CD8-positive, alpha-beta memory T cell (primary cell): ENCODE measurements at regions not wholly inside any gene's neighbourhood (a gene's known extent, or its start where the extent isn't known, plus 50 kb on each side); places are given as distances from the start of the nearest gene placed in this dataset.
"Not testable (repeated sequence)": the region's sequence is repeated elsewhere in the genome, so short reads cannot be mapped to it uniquely, and the experiment has no call there.

ENCODE experiments used
- CTCF ChIA-PET: fragments of 350-600 bp; sonication (Branson Sonifier 250); formaldehyde crosslinking; loops from one replicate; lab custom pipeline; 2021; ENCODE audit warnings: antibody characterized with exemption; lab: Charles Lee
- POLR2A ChIA-PET: fragments of 350-600 bp; sonication (Branson Sonifier 250); formaldehyde crosslinking; loops from one replicate; lab custom pipeline; 2021; ENCODE audit warnings: antibody characterized with exemption; lab: Charles Lee
- DNase-seq, 5 donors: peaks; one replicate each; pipeline versions ENCODE4 v3.0.0 to v3.0.0-alpha.2; 2020 to 2022; ENCODE audit warnings: mixed read lengths in 1 of 5
- H3K27ac ChIP-seq: one replicate; pipeline ENCODE4 v1.7.0; 2013; ENCODE audit warnings: low read depth, mild to moderate bottlenecking, low read length, moderate library complexity
- H3K27me3 ChIP-seq: 2 replicates; pipeline ENCODE4 v1.7.0; 2013; ENCODE audit warnings: low read length, mild to moderate bottlenecking; ENCODE audit not compliant: insufficient read depth, poor library complexity, severe bottlenecking
- H3K36me3 ChIP-seq: 2 replicates; pipeline ENCODE4 v1.7.0; 2013; ENCODE audit warnings: mild to moderate bottlenecking, low read length, moderate library complexity; ENCODE audit not compliant: insufficient read depth
- H3K4me1 ChIP-seq: 2 replicates; pipeline ENCODE4 v1.7.0; 2013; ENCODE audit warnings: mild to moderate bottlenecking, low read length, moderate library complexity; ENCODE audit not compliant: insufficient read depth
- H3K4me3 ChIP-seq: 2 replicates; pipeline ENCODE4 v1.7.0; 2013; ENCODE audit warnings: mild to moderate bottlenecking, low read length
- H3K9me3 ChIP-seq: 2 replicates; pipeline ENCODE4 v1.7.0; 2013; ENCODE audit warnings: mild to moderate bottlenecking, low read length
- H3K27ac Mint-ChIP-seq, 8 donors: one replicate each; pipeline ENCODE4 v1.8.0; 2020 to 2021; ENCODE audit warnings: mixed read lengths in 8 of 8, mild to moderate bottlenecking in 6 of 8, inconsistent platforms in 3 of 8, moderate library complexity in 3 of 8
- H3K27me3 Mint-ChIP-seq, 2 donors: one replicate each; pipeline ENCODE4 v1.8.0; 2020 to 2021; ENCODE audit warnings: mixed read lengths in 2 of 2, mild to moderate bottlenecking in 1 of 2, moderate library complexity in 1 of 2
- H3K36me3 Mint-ChIP-seq, 3 donors: one replicate each; pipeline ENCODE4 v1.8.0; 2020 to 2021; ENCODE audit warnings: mixed read lengths in 3 of 3, inconsistent platforms in 1 of 3, mild to moderate bottlenecking in 1 of 3
- H3K4me1 Mint-ChIP-seq, 3 donors: one replicate each; pipeline ENCODE4 v1.8.0; 2020 to 2021; ENCODE audit warnings: mixed read lengths in 3 of 3, inconsistent platforms in 1 of 3, mild to moderate bottlenecking in 1 of 3
- H3K4me3 Mint-ChIP-seq, 7 donors: one replicate each; pipeline ENCODE4 v1.8.0; 2020 to 2021; ENCODE audit warnings: mixed read lengths in 7 of 7, mild to moderate bottlenecking in 6 of 7, moderate library complexity in 4 of 7, inconsistent platforms in 2 of 7
- H3K9me3 Mint-ChIP-seq, 5 donors: one replicate each; pipeline ENCODE4 v1.8.0; 2020 to 2022; ENCODE audit warnings: mixed read lengths in 5 of 5, mild to moderate bottlenecking in 3 of 5, moderate library complexity in 2 of 5, inconsistent platforms in 1 of 5

GRCh38 chr10:114872519-114873087 is 51.0 kb downstream of the FHIP2A start:
- no peak for DNase-seq
- POLR2A ChIA-PET = no interaction called here
- H3K36me3 Mint-ChIP-seq = no peaks in the 10 kb centered on the region
- peak overlapping the region in 1 of 8 donors; percentile 1 for H3K27ac Mint-ChIP-seq
- H3K27ac ChIP-seq = no peak overlapping the region
- H3K4me3 Mint-ChIP-seq = no peak overlapping the region
- no peaks in the 10 kb centered on the region for H3K9me3 ChIP-seq
- no peak overlapping the region for H3K4me3 ChIP-seq
- no peaks in the 10 kb centered on the region for H3K36me3 ChIP-seq
- H3K4me1 ChIP-seq = no peaks in the 10 kb centered on the region
- H3K27me3 ChIP-seq = no peaks in the 10 kb centered on the region
- H3K4me1 Mint-ChIP-seq = peaks cover 0 to 4% (median 3%) of the 10 kb centered on the region in 3 donors
- H3K27me3 Mint-ChIP-seq = peaks cover 25 to 50% of the 10 kb centered on the region in 2 donors
- CTCF ChIA-PET = no interaction called here
- H3K9me3 Mint-ChIP-seq = peaks cover 0 to 2% (median 0%) of the 10 kb centered on the region in 5 donors

DNA sequence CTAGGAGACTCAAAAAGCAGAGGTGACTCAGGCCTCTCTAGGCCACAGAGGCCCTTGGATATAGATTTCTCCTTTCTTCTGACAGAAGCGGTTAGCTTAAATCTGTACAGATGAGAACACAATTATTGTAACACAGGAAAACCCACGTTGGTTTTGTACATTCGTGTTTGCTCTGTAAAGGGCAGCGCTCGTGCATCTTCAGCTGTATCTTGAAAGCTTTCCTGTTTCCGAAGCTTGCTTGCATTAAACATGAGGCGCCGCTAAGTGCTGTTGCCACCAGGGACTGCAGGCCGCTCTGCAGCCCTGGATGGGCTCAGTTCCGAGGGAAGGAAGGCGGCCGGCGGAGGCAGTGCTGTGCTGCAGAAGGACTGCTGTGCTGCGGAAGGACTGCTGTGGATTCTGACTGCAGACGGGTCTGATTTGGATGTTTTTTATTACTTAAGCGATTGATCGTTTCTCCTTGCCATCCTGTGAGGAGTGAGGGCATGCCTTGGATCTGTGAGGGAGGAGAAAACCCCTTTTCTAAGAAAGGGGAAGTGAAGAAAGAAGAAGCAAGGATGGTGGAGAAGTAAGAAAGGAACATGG is 53.3 kb downstream of the FHIP2A start:
- H3K27me3 Mint-ChIP-seq = peaks cover 36 to 70% of the 10 kb centered on the region in 2 donors
- peak overlapping the region in 1 of 7 donors; percentile 2 for H3K4me3 Mint-ChIP-seq
- DNase-seq = peak in 1 of 5 donors; percentile 11
- Histone ChIP-seq H3K27me3 (no peaks in the 10 kb centered on the region), H3K4me1 (no peaks in the 10 kb centered on the region), H3K27ac (no peak overlapping the region), H3K4me3 (no peak overlapping the region), H3K9me3 (no peaks in the 10 kb centered on the region), H3K36me3 (no peaks in the 10 kb centered on the region)
- peaks cover 0 to 2% (median 0%) of the 10 kb centered on the region in 5 donors for H3K9me3 Mint-ChIP-seq
- H3K27ac Mint-ChIP-seq = peak overlapping the region in 1 of 8 donors; percentile 66
- H3K36me3 Mint-ChIP-seq = no peaks in the 10 kb centered on the region
- CTCF ChIA-PET = interaction anchor here (1.7 kb wide), 1 partner anchor 571 kb away, joined by 5 read pairs; no protein-coding TSS in a partner anchor
- POLR2A ChIA-PET = no interaction called here
- peaks cover 10 to 12% (median 10%) of the 10 kb centered on the region in 3 donors for H3K4me1 Mint-ChIP-seq

GRCh38 chr10:114875590-114876081 is 54.1 kb downstream of the FHIP2A start:
- H3K4me3 ChIP-seq, POLR2A ChIA-PET, H3K36me3 ChIP-seq, H3K27ac Mint-ChIP-seq, H3K9me3 ChIP-seq, H3K36me3 Mint-ChIP-seq, H3K27me3 ChIP-seq, H3K4me3 Mint-ChIP-seq, H3K9me3 Mint-ChIP-seq, CTCF ChIA-PET, H3K4me1 ChIP-seq, H3K27ac ChIP-seq, DNase-seq: not testable (repeated sequence)
- peaks cover 36 to 72% of the 10 kb centered on the region in 2 donors for H3K27me3 Mint-ChIP-seq
- peaks cover 12% of the 10 kb centered on the region in 3 donors for H3K4me1 Mint-ChIP-seq

DNA sequence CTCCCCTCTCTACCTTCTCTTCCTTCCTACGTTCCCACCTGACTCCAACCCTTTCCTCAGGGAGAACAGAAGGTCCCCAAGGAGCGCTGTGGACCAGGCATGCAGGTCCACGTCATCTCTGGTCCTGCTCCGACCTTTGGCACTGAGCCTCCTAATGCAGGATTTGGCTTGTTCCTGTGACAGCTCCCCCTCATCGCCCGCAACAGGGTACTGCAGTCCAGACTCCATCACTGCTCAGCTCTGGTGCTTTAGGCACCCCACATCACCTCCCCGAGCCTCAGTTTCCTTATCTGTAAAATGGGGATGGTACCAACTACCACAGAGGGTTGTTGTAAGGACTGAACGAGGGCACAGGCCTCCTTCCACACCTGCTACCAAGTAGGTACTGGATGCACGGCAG is 54.6 kb downstream of the FHIP2A start:
- DNase-seq = no peak
- ChIA-PET CTCF (no interaction called here), POLR2A (no interaction called here)
- peaks cover 12% of the 10 kb centered on the region in 3 donors for H3K4me1 Mint-ChIP-seq
- H3K9me3 Mint-ChIP-seq = peaks cover 0 to 2% (median 0%) of the 10 kb centered on the region in 5 donors
- Histone ChIP-seq H3K4me1 (no peaks in the 10 kb centered on the region), H3K9me3 (no peaks in the 10 kb centered on the region), H3K4me3 (no peak overlapping the region), H3K36me3 (no peaks in the 10 kb centered on the region), H3K27me3 (no peaks in the 10 kb centered on the region), H3K27ac (no peak overlapping the region)
- H3K27ac Mint-ChIP-seq = no peak overlapping the region
- H3K36me3 Mint-ChIP-seq = no peaks in the 10 kb centered on the region
- H3K27me3 Mint-ChIP-seq = peaks cover 36 to 72% of the 10 kb centered on the region in 2 donors
- H3K4me3 Mint-ChIP-seq = no peak overlapping the region

DNA sequence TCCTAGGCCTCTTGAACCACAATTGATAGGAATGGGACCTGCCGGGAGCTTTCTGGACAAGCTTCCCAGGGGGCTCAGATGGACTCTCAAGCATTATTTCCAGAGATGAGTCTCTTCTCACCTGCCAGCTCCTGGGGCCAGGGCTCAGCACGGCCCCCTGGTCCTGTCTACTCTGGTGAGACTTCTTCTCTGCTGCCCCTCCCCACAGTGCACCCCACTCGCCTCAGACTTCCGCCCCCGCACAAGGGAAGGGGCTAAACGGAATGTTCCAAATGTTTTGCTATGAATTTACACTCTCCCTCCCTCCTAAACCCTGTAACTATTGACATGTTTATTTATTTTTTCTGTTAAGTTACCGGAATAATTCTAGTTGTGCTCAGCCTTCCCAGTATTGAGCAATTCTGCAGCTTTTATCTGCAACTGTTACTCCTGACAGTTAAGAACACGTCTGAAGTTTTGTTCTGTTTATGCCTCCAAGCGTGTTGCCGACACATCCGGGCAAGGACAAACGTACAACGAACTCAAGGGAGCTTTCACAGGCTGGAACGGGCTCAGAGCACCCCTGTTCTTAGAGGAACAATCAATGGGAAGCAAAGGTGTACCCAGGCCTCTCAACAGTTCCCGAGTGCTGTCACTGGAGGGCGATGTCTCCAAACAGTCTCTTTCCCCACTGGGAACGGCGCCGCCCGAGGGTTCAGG is 55.2 kb downstream of the FHIP2A start:
- Mint-ChIP-seq H3K36me3 (no peaks in the 10 kb centered on the region), H3K27ac (no peak overlapping the region), H3K9me3 (peaks cover 0 to 2% (median 0%) of the 10 kb centered on the region in 5 donors), H3K4me1 (peaks cover 12% of the 10 kb centered on the region in 3 donors), H3K27me3 (peaks cover 33 to 72% of the 10 kb centered on the region in 2 donors), H3K4me3 (no peak overlapping the region)
- peak in 2 of 5 donors; percentile 0 to 6 for DNase-seq
- ChIA-PET POLR2A (no interaction called here), CTCF (no interaction called here)
- H3K9me3 ChIP-seq = no peaks in the 10 kb centered on the region
- H3K4me3 ChIP-seq = no peak overlapping the region
- no peak overlapping the region for H3K27ac ChIP-seq
- no peaks in the 10 kb centered on the region for H3K4me1 ChIP-seq
- no peaks in the 10 kb centered on the region for H3K36me3 ChIP-seq
- no peaks in the 10 kb centered on the region for H3K27me3 ChIP-seq

- H3K9me3 ChIP-seq = no peaks in the 10 kb centered on the region
- H3K4me3 Mint-ChIP-seq = no peak overlapping the region
- H3K27me3 Mint-ChIP-seq = peaks cover 33 to 68% of the 10 kb centered on the region in 2 donors
- H3K27ac Mint-ChIP-seq = no peak overlapping the region
- POLR2A ChIA-PET = no interaction called here
- DNase-seq = no peak
- CTCF ChIA-PET = no interaction called here
- H3K27ac ChIP-seq = no peak overlapping the region
- peaks cover 12% of the 10 kb centered on the region in 3 donors for H3K4me1 Mint-ChIP-seq
- H3K4me1 ChIP-seq = no peaks in the 10 kb centered on the region
- peaks cover 0 to 2% (median 0%) of the 10 kb centered on the region in 5 donors for H3K9me3 Mint-ChIP-seq
- H3K4me3 ChIP-seq = no peak overlapping the region
- H3K36me3 ChIP-seq = no peaks in the 10 kb centered on the region
- H3K36me3 Mint-ChIP-seq = no peaks in the 10 kb centered on the region
- no peaks in the 10 kb centered on the region for H3K27me3 ChIP-seq
Observed at GRCh38 chr10:114877301-114877644, 55.7 kb downstream of the FHIP2A start.

DNA sequence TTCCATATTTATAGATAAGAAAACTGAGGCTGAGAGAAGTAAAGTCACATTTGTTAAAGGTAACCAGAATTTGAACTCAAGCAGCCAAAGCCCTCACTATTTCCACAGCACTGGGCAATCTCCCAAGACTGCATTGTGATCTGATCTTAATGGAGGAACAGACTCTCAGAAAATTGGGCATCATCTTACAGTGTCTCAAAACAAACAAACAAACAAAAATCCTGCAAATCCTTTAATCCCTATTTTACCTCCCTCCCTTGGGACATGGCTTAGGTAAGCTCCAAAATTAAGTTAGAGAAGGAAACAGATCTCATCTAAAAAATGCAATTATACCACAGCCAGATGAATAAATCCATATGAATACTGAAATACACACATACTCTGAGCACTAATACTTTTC is 57.5 kb downstream of the FHIP2A start:
- no peak overlapping the region for H3K4me3 Mint-ChIP-seq
- H3K27me3 ChIP-seq = no peaks in the 10 kb centered on the region
- H3K9me3 Mint-ChIP-seq = no peaks in the 10 kb centered on the region
- no peaks in the 10 kb centered on the region for H3K36me3 Mint-ChIP-seq
- H3K27ac Mint-ChIP-seq = no peak overlapping the region
- no peak overlapping the region for H3K4me3 ChIP-seq
- H3K27ac ChIP-seq = no peak overlapping the region
- H3K27me3 Mint-ChIP-seq = peaks cover 27 to 50% of the 10 kb centered on the region in 2 donors
- no peaks in the 10 kb centered on the region for H3K36me3 ChIP-seq
- no peaks in the 10 kb centered on the region for H3K9me3 ChIP-seq
- CTCF ChIA-PET = interaction anchor here (0.9 to 1.6 kb wide), 3 partner anchors 57 to 575 kb away, joined by 3 to 5 read pairs (median 4); no protein-coding TSS in a partner anchor
- no peak for DNase-seq
- H3K4me1 ChIP-seq = no peaks in the 10 kb centered on the region
- POLR2A ChIA-PET = no interaction called here
- H3K4me1 Mint-ChIP-seq = peaks cover 12% of the 10 kb centered on the region in 3 donors
